ENCODE measurements at regions not wholly inside any gene's neighbourhood (a gene's known extent, or its start where the extent isn't known, plus 50 kb on each side); places are given as distances from the start of the nearest gene placed in this dataset.

- ATAC-seq (no peak), DNase-seq (no peak)
- H3K9me3 ChIP-seq (ENCODE audit: control insufficient read depth, low read length), result no peaks in the 10 kb centered on the region
- no peak overlapping the region for H3K4me3 ChIP-seq (ENCODE audit: low read length)
- H3K27me3 ChIP-seq (ENCODE audit: control insufficient read depth, insufficient read depth), result no peaks in the 10 kb centered on the region
- intact Hi-C loops (cut with DNase I), result no loop called here
- H3K27ac ChIP-seq (ENCODE audit: low read length), result no peak overlapping the region
- no peaks in the 10 kb centered on the region for H3K4me1 ChIP-seq (ENCODE audit: control insufficient read depth, insufficient read depth, low read length)
- 94% methylated on average over 6 of the region's 6 CpGs for WGBS
Observed at GRCh38 chr2:226052772-226053416, 653.4 kb downstream of the NYAP2 start.

GRCh38 chr2:226050822-226051221 lies 651.3 kb downstream of the NYAP2 start:
- no peak for ATAC-seq
- no peak for DNase-seq

GRCh38 chr2:226048611-226049010 lies 649.1 kb downstream of the NYAP2 start:
- Histone ChIP-seq H3K27ac (ENCODE audit: low read length) (no peak overlapping the region), H3K9me3 (ENCODE audit: control insufficient read depth, low read length) (no peaks in the 10 kb centered on the region), H3K4me3 (ENCODE audit: low read length) (no peak overlapping the region), H3K4me1 (ENCODE audit: control insufficient read depth, insufficient read depth, low read length) (no peaks in the 10 kb centered on the region), H3K27me3 (ENCODE audit: control insufficient read depth, insufficient read depth) (no peaks in the 10 kb centered on the region)
- intact Hi-C loops (cut with DNase I), result no loop called here
- no peak for DNase-seq
- WGBS, result 22% methylated on average over 4 of the region's 4 CpGs
- ATAC-seq, result no peak

More at GRCh38 chr2:226050822-226051221, 651.3 kb downstream of the NYAP2 start:
- H3K4me3 ChIP-seq (ENCODE audit: low read length), result no peak overlapping the region
- no peaks in the 10 kb centered on the region for H3K9me3 ChIP-seq (ENCODE audit: control insufficient read depth, low read length)
- no peak overlapping the region for H3K27ac ChIP-seq (ENCODE audit: low read length)
- intact Hi-C loops (cut with DNase I), result no loop called here
- no peaks in the 10 kb centered on the region for H3K27me3 ChIP-seq (ENCODE audit: control insufficient read depth, insufficient read depth)
- 90% methylated on average over 5 of the region's 5 CpGs for WGBS
- no peaks in the 10 kb centered on the region for H3K4me1 ChIP-seq (ENCODE audit: control insufficient read depth, insufficient read depth, low read length)

GRCh38 chr2:226045080-226045479 lies 645.6 kb downstream of the NYAP2 start:
- 89% methylated on average over 8 of the region's 8 CpGs for WGBS
- ATAC-seq (no peak), DNase-seq (no peak)
- no peaks in the 10 kb centered on the region for H3K4me1 ChIP-seq (ENCODE audit: control insufficient read depth, insufficient read depth, low read length)
- no peaks in the 10 kb centered on the region for H3K27me3 ChIP-seq (ENCODE audit: control insufficient read depth, insufficient read depth)
- H3K27ac ChIP-seq (ENCODE audit: low read length), result no peak overlapping the region
- no peaks in the 10 kb centered on the region for H3K9me3 ChIP-seq (ENCODE audit: control insufficient read depth, low read length)
- H3K4me3 ChIP-seq (ENCODE audit: low read length), result no peak overlapping the region
- intact Hi-C loops (cut with DNase I), result no loop called here

- 76% methylated on average over 2 of the region's 2 CpGs for WGBS
- intact Hi-C loops (cut with DNase I), result no loop called here
Observed at GRCh38 chr2:226040344-226040900, 640.9 kb downstream of the NYAP2 start.

GRCh38 chr2:226037526-226037925 lies 638.0 kb downstream of the NYAP2 start:
- Histone ChIP-seq H3K27ac (ENCODE audit: low read length) (no peak overlapping the region), H3K27me3 (ENCODE audit: control insufficient read depth, insufficient read depth) (no peaks in the 10 kb centered on the region), H3K4me3 (ENCODE audit: low read length) (no peak overlapping the region), H3K9me3 (ENCODE audit: control insufficient read depth, low read length) (no peaks in the 10 kb centered on the region), H3K4me1 (ENCODE audit: control insufficient read depth, insufficient read depth, low read length) (no peaks in the 10 kb centered on the region)
- ATAC-seq (no peak), DNase-seq (no peak)
- intact Hi-C loops (cut with DNase I), result no loop called here
- WGBS, result 88% methylated on average over 2 of the region's 2 CpGs

More at GRCh38 chr2:226040344-226040900, 640.9 kb downstream of the NYAP2 start:
- Histone ChIP-seq H3K27ac (ENCODE audit: low read length) (no peak overlapping the region), H3K27me3 (ENCODE audit: control insufficient read depth, insufficient read depth) (no peaks in the 10 kb centered on the region), H3K4me3 (ENCODE audit: low read length) (no peak overlapping the region), H3K4me1 (ENCODE audit: control insufficient read depth, insufficient read depth, low read length) (no peaks in the 10 kb centered on the region), H3K9me3 (ENCODE audit: control insufficient read depth, low read length) (no peaks in the 10 kb centered on the region)
- DNase-seq, result no peak
- no peak for ATAC-seq

GRCh38 chr2:226031647-226032501 lies 632.4 kb downstream of the NYAP2 start:
- WGBS, result 8% methylated on average over 6 of the region's 6 CpGs
- Histone ChIP-seq H3K27ac (ENCODE audit: low read length) (no peak overlapping the region), H3K4me3 (ENCODE audit: low read length) (peak overlapping the region; percentile 37), H3K4me1 (ENCODE audit: control insufficient read depth, insufficient read depth, low read length) (no peaks in the 10 kb centered on the region), H3K9me3 (ENCODE audit: control insufficient read depth, low read length) (no peaks in the 10 kb centered on the region), H3K27me3 (ENCODE audit: control insufficient read depth, insufficient read depth) (no peaks in the 10 kb centered on the region)
- DNase-seq, result peak in 1 of 3 donors; percentile 30
- peak; percentile 55 to 60 for ATAC-seq
- intact Hi-C loops (cut with DNase I), result no loop called here

- WGBS, result 2% methylated on average over 34 of the region's 34 CpGs
- Histone ChIP-seq H3K4me3 (ENCODE audit: low read length) (peak overlapping the region; percentile 37), H3K4me1 (ENCODE audit: control insufficient read depth, insufficient read depth, low read length) (no peaks in the 10 kb centered on the region), H3K27me3 (ENCODE audit: control insufficient read depth, insufficient read depth) (no peaks in the 10 kb centered on the region), H3K27ac (ENCODE audit: low read length) (no peak overlapping the region), H3K9me3 (ENCODE audit: control insufficient read depth, low read length) (no peaks in the 10 kb centered on the region)
- peak; percentile 95 to 96 for ATAC-seq
- intact Hi-C loops (cut with DNase I), result no loop called here
- peak; percentile 53 to 85 (median 82) for DNase-seq
Observed at GRCh38 chr2:226030788-226031646, 631.5 kb downstream of the NYAP2 start.

- DNase-seq (no peak), ATAC-seq (no peak)
- Histone ChIP-seq H3K27me3 (ENCODE audit: control insufficient read depth, insufficient read depth) (no peaks in the 10 kb centered on the region), H3K27ac (ENCODE audit: low read length) (no peak overlapping the region), H3K4me3 (ENCODE audit: low read length) (peak overlapping the region; percentile 37), H3K4me1 (ENCODE audit: control insufficient read depth, insufficient read depth, low read length) (no peaks in the 10 kb centered on the region), H3K9me3 (ENCODE audit: control insufficient read depth, low read length) (no peaks in the 10 kb centered on the region)
- intact Hi-C loops (cut with DNase I), result no loop called here
- 21% methylated on average over 8 of the region's 8 CpGs for WGBS
Observed at GRCh38 chr2:226030369-226030768, 630.9 kb downstream of the NYAP2 start.

- Histone ChIP-seq H3K27me3 (ENCODE audit: control insufficient read depth, insufficient read depth) (no peaks in the 10 kb centered on the region), H3K4me3 (ENCODE audit: low read length) (no peak overlapping the region), H3K9me3 (ENCODE audit: control insufficient read depth, low read length) (no peaks in the 10 kb centered on the region), H3K4me1 (ENCODE audit: control insufficient read depth, insufficient read depth, low read length) (no peaks in the 10 kb centered on the region), H3K27ac (ENCODE audit: low read length) (no peak overlapping the region)
- no peak for DNase-seq
- no peak for ATAC-seq
- intact Hi-C loops (cut with DNase I), result no loop called here
Observed at GRCh38 chr2:226023946-226024345, 624.4 kb downstream of the NYAP2 start.
